ENCODE measurements at regions not wholly inside any gene's neighbourhood (a gene's known extent, or its start where the extent isn't known, plus 50 kb on each side); places are given as distances from the start of the nearest gene placed in this dataset.

- TF ChIP-seq EZH2 (IDR thresholded peaks at IDR 0.05; ENCODE audit: low read length) (no peak), CTCF (optimal IDR thresholded peaks at IDR 0.05 in 1 of 3, IDR thresholded peaks at IDR 0.05 in 1 of 3, conservative IDR thresholded peaks at IDR 0.05 in 1 of 3; ENCODE audit: extremely low read depth in 1 of 3, insufficient read depth in 2 of 3, low read length in 3 of 3) (no peak)
Measured at GRCh38 chr20:1825507-1825906, 69.7 kb upstream of the SIRPA start.
